ENCODE measurements at regions not wholly inside any gene's neighbourhood (a gene's known extent, or its start where the extent isn't known, plus 50 kb on each side); places are given as distances from the start of the nearest gene placed in this dataset.
A peak's percentile ranks its signal among the peaks of the same experiment; 100 is the strongest.

- no peaks in the 10 kb centered on the region for H3K9me3 Mint-ChIP-seq
- ATAC-seq (ENCODE audit: low read depth) = no peak
- no peak overlapping the region for H3K4me3 Mint-ChIP-seq
- peaks cover 3% of the 10 kb centered on the region for H3K4me1 Mint-ChIP-seq
- intact Hi-C loops (cut with micrococcal nuclease) = no loop called here
- ChIA-PET CTCF (no interaction called here), POLR2A (no interaction called here)
- no peak for TF ChIP-seq CTCF (IDR thresholded peaks at IDR 0.05)
- no peaks in the 10 kb centered on the region for H3K27me3 Mint-ChIP-seq
- no peak overlapping the region for H3K27ac Mint-ChIP-seq
- no peaks in the 10 kb centered on the region for H3K36me3 Mint-ChIP-seq (ENCODE audit: low read depth)
- DNase-seq = no peak
Observed at GRCh38 chr1:193411215-193411614, 224.8 kb upstream of the B3GALT2 start.

GRCh38 chr1:193408782-193409293 is 222.4 kb upstream of the B3GALT2 start:
- no peaks in the 10 kb centered on the region for H3K36me3 Mint-ChIP-seq (ENCODE audit: low read depth)
- TF ChIP-seq CTCF (IDR thresholded peaks at IDR 0.05) = no peak
- no peaks in the 10 kb centered on the region for H3K27me3 Mint-ChIP-seq
- CTCF ChIA-PET = no interaction called here
- no peaks in the 10 kb centered on the region for H3K9me3 Mint-ChIP-seq
- ATAC-seq (ENCODE audit: low read depth) (no peak), DNase-seq (no peak)
- intact Hi-C loops (cut with micrococcal nuclease) = loop anchor here (5.0 to 10.0 kb wide), 4 partner anchors 223 to 934 kb away; partner anchors contain the start of gene RGS2
- H3K4me3 Mint-ChIP-seq = no peak overlapping the region
- POLR2A ChIA-PET = no interaction called here
- H3K4me1 Mint-ChIP-seq = no peaks in the 10 kb centered on the region
- H3K27ac Mint-ChIP-seq = no peak overlapping the region

- no peak overlapping the region for H3K27ac Mint-ChIP-seq
- ChIA-PET CTCF (no interaction called here), POLR2A (no interaction called here)
- intact Hi-C loops (cut with micrococcal nuclease) = loop anchor here (1.0 to 10.0 kb wide), 6 partner anchors 225 to 932 kb away; partner anchors contain the start of gene RGS2
- ATAC-seq (ENCODE audit: low read depth) (no peak), DNase-seq (no peak)
- H3K36me3 Mint-ChIP-seq (ENCODE audit: low read depth) = no peaks in the 10 kb centered on the region
- no peaks in the 10 kb centered on the region for H3K27me3 Mint-ChIP-seq
- H3K4me1 Mint-ChIP-seq = peaks cover 4% of the 10 kb centered on the region
- peak; percentile 57 for TF ChIP-seq CTCF (IDR thresholded peaks at IDR 0.05)
- H3K4me3 Mint-ChIP-seq = no peak overlapping the region
- no peaks in the 10 kb centered on the region for H3K9me3 Mint-ChIP-seq
Observed at GRCh38 chr1:193406901-193407300, 220.5 kb upstream of the B3GALT2 start.

GRCh38 chr1:193404236-193404635 is 217.8 kb upstream of the B3GALT2 start:
- POLR2A ChIA-PET = no interaction called here
- DNase-seq (no peak), ATAC-seq (ENCODE audit: low read depth) (no peak)
- CTCF ChIA-PET = interaction anchor here (0.8 to 1.6 kb wide), 3 partner anchors 13 to 351 kb away, joined by 3 to 6 read pairs (median 3); no protein-coding TSS in a partner anchor
- Mint-ChIP-seq H3K27ac (no peak overlapping the region), H3K4me3 (no peak overlapping the region), H3K36me3 (ENCODE audit: low read depth) (no peaks in the 10 kb centered on the region), H3K27me3 (no peaks in the 10 kb centered on the region), H3K4me1 (peaks cover 4% of the 10 kb centered on the region), H3K9me3 (no peaks in the 10 kb centered on the region)
- TF ChIP-seq CTCF (IDR thresholded peaks at IDR 0.05) = no peak
- intact Hi-C loops (cut with micrococcal nuclease) = loop anchor here (10.0 kb wide), 2 partner anchors 599 to 929 kb away; partner anchors contain the start of gene RGS2

- intact Hi-C loops (cut with micrococcal nuclease) = loop anchor here (10.0 kb wide), 2 partner anchors 598 to 928 kb away; partner anchors contain the start of gene RGS2
- CTCF ChIA-PET = interaction anchor here (0.6 kb wide), 1 partner anchor 202 kb away, joined by 3 read pairs; no protein-coding TSS in a partner anchor
- TF ChIP-seq CTCF (IDR thresholded peaks at IDR 0.05) = no peak
- ATAC-seq (ENCODE audit: low read depth) (no peak), DNase-seq (no peak)
- H3K36me3 Mint-ChIP-seq (ENCODE audit: low read depth) = no peaks in the 10 kb centered on the region
- POLR2A ChIA-PET = no interaction called here
- H3K27me3 Mint-ChIP-seq = no peaks in the 10 kb centered on the region
- peaks cover 4% of the 10 kb centered on the region for H3K4me1 Mint-ChIP-seq
- no peak overlapping the region for H3K27ac Mint-ChIP-seq
- H3K9me3 Mint-ChIP-seq = no peaks in the 10 kb centered on the region
- H3K4me3 Mint-ChIP-seq = no peak overlapping the region
Observed at GRCh38 chr1:193402977-193403376, 216.6 kb upstream of the B3GALT2 start.
